ENCODE measurements at regions not wholly inside any gene's neighbourhood (a gene's known extent, or its start where the extent isn't known, plus 50 kb on each side); places are given as distances from the start of the nearest gene placed in this dataset.

DNA sequence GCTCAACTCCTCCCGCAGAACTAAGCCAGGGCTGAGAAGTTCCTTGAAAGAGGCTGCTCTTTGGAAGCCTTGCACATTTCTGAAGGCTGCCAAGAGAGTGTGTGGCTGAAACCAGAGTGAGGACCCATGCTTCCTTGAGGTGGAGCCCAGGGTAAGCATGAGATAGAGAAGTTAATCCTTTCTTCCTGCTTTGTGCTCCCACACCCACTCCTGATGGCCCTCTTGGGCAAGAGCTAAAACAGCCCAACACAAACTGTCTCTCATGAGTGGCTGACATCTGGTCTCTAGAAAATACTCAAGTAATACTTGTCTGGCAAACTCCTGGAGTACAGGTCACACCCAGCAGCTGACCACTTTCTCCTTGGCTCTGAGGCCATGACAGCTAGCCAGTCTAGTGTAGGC lies 523.7 kb downstream of the INSC start:
- TF ChIP-seq, protein P1, sequence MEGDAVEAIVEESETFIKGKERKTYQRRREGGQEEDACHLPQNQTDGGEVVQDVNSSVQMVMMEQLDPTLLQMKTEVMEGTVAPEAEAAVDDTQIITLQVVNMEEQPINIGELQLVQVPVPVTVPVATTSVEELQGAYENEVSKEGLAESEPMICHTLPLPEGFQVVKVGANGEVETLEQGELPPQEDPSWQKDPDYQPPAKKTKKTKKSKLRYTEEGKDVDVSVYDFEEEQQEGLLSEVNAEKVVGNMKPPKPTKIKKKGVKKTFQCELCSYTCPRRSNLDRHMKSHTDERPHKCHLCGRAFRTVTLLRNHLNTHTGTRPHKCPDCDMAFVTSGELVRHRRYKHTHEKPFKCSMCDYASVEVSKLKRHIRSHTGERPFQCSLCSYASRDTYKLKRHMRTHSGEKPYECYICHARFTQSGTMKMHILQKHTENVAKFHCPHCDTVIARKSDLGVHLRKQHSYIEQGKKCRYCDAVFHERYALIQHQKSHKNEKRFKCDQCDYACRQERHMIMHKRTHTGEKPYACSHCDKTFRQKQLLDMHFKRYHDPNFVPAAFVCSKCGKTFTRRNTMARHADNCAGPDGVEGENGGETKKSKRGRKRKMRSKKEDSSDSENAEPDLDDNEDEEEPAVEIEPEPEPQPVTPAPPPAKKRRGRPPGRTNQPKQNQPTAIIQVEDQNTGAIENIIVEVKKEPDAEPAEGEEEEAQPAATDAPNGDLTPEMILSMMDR (IDR thresholded peaks at IDR 0.05) = no peak
- TF ChIP-seq POLR2A (IDR thresholded peaks at IDR 0.05) (no peak), POLR2AphosphoS5 (IDR thresholded peaks at IDR 0.05) (no peak)
